Breast epithelium (tissue), 4 donors: ENCODE measurements at regions not wholly inside any gene's neighbourhood (a gene's known extent, or its start where the extent isn't known, plus 50 kb on each side); places are given as distances from the start of the nearest gene placed in this dataset.

Experiments used
- DNase-seq, 2 donors: peaks; one replicate each; pipeline ENCODE4 v3.0.0-alpha.2; 2019; ENCODE audit warnings: low spot score in 2 of 2
- H3K27ac ChIP-seq, 2 donors: fragments of 200-600 bp; sonication (generic) in 1 of 2; one replicate each; pipeline ENCODE4 v1.5.1; 2016 to 2019; ENCODE audit warnings: mild to moderate bottlenecking in 1 of 2
- H3K27me3 ChIP-seq, 2 donors: fragments of 200-600 bp; sonication (generic) in 1 of 2; one replicate each; pipeline versions ENCODE4 v1.5.1 to v1.6.0; 2017 to 2019; ENCODE audit warnings: control low read depth in 1 of 2, mild to moderate bottlenecking in 1 of 2
- H3K36me3 ChIP-seq: fragments of 200-600 bp; one replicate; pipeline ENCODE4 v1.5.1; 2019
- H3K4me1 ChIP-seq, 2 donors: fragments of 200-600 bp; sonication (generic); one replicate each; pipeline ENCODE4 v1.5.1; 2016 to 2019; ENCODE audit warnings: control low read depth in 1 of 2
- H3K4me3 ChIP-seq, 3 donors: fragments of 200-600 bp; sonication (generic); 1 replicate in 2 of 3; 2 replicates in 1 of 3; pipeline ENCODE4 v1.5.1; 2016 to 2019; ENCODE audit warnings: mild to moderate bottlenecking in 3 of 3, moderate library complexity in 2 of 3
- H3K9me3 ChIP-seq, 2 donors: fragments of 200-600 bp; sonication (generic) in 1 of 2; one replicate each; pipeline ENCODE4 v1.5.1; 2016 to 2019; ENCODE audit warnings: control low read depth in 1 of 2
- POLR2A ChIP-seq: fragments of 450-650 bp; IDR thresholded peaks from one replicate; pipeline ENCODE4 v1.6.1; 2016; ENCODE audit warnings: antibody characterized with exemption, mild to moderate bottlenecking, moderate library complexity
- POLR2AphosphoS5 ChIP-seq, 3 donors: sonication (generic); formaldehyde crosslinking; IDR thresholded peaks; one replicate each; pipeline ENCODE4 v1.6.1; 2017; ENCODE audit warnings: antibody characterized with exemption in 3 of 3
- intact Hi-C: fragments of 100-400 bp; cut with DNase I; formaldehyde crosslinking; loops from one replicate; pipeline ENCODE4 v1.15.1; 2023; ENCODE audit warnings: low total_unique reads
- TF ChIP-seq, protein P1 (sequence below), 3 donors: fragments of 450-650 bp; IDR thresholded peaks; one replicate each; pipeline ENCODE4 v1.5.1; 2016 to 2017; ENCODE audit warnings: antibody characterized with exemption in 3 of 3, mild to moderate bottlenecking in 3 of 3, moderate library complexity in 3 of 3

DNA sequence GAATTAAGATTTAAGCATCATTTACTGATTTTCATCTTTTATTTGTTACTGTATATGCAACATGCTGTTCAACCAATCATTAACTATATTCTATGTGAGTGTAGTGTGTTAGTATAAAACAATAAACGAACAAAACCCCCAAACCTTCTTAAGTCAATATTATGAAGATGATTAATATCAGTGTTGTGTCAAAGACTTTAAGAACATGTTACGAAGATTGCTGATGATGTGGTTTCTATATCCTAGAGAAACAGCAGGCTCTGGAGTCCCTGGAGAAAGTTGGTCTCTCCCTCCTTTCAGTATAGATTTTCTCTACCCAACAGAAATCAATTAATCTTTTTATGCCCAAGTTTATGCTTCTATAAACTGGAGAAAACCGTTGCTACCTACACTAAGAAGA lies 393.8 kb upstream of the HSF2 start:
- Histone ChIP-seq H3K36me3 (no peaks in the 10 kb centered on the region), H3K4me3 (no peak overlapping the region), H3K4me1 (no peaks in the 10 kb centered on the region), H3K27ac (no peak overlapping the region), H3K9me3 (no peaks in the 10 kb centered on the region), H3K27me3 (no peaks in the 10 kb centered on the region)
- TF ChIP-seq POLR2AphosphoS5 (IDR thresholded peaks at IDR 0.05) (no peak), POLR2A (no peak)
- TF ChIP-seq, protein P1, sequence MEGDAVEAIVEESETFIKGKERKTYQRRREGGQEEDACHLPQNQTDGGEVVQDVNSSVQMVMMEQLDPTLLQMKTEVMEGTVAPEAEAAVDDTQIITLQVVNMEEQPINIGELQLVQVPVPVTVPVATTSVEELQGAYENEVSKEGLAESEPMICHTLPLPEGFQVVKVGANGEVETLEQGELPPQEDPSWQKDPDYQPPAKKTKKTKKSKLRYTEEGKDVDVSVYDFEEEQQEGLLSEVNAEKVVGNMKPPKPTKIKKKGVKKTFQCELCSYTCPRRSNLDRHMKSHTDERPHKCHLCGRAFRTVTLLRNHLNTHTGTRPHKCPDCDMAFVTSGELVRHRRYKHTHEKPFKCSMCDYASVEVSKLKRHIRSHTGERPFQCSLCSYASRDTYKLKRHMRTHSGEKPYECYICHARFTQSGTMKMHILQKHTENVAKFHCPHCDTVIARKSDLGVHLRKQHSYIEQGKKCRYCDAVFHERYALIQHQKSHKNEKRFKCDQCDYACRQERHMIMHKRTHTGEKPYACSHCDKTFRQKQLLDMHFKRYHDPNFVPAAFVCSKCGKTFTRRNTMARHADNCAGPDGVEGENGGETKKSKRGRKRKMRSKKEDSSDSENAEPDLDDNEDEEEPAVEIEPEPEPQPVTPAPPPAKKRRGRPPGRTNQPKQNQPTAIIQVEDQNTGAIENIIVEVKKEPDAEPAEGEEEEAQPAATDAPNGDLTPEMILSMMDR (IDR thresholded peaks at IDR 0.05): no peak
- intact Hi-C loops: no loop called here
- no peak for DNase-seq

- Histone ChIP-seq H3K4me3 (no peak overlapping the region), H3K4me1 (no peaks in the 10 kb centered on the region), H3K9me3 (no peaks in the 10 kb centered on the region), H3K27me3 (no peaks in the 10 kb centered on the region), H3K36me3 (no peaks in the 10 kb centered on the region), H3K27ac (no peak overlapping the region)
- intact Hi-C loops: no loop called here
- no peak for DNase-seq
- TF ChIP-seq POLR2A: no peak
These were observed 392.1 kb upstream of the HSF2 start for GRCh38 chr6:122007339-122007738.

- Histone ChIP-seq H3K4me1 (no peaks in the 10 kb centered on the region), H3K36me3 (no peaks in the 10 kb centered on the region), H3K27ac (no peak overlapping the region), H3K27me3 (no peaks in the 10 kb centered on the region), H3K9me3 (no peaks in the 10 kb centered on the region), H3K4me3 (no peak overlapping the region)
- TF ChIP-seq POLR2AphosphoS5 (IDR thresholded peaks at IDR 0.05): no peak
- TF ChIP-seq, protein P1 (IDR thresholded peaks at IDR 0.05): no peak
- TF ChIP-seq POLR2A: no peak
- intact Hi-C loops: no loop called here
- DNase-seq: no peak
These were observed 391.1 kb upstream of the HSF2 start for GRCh38 chr6:122008101-122008999.

DNA sequence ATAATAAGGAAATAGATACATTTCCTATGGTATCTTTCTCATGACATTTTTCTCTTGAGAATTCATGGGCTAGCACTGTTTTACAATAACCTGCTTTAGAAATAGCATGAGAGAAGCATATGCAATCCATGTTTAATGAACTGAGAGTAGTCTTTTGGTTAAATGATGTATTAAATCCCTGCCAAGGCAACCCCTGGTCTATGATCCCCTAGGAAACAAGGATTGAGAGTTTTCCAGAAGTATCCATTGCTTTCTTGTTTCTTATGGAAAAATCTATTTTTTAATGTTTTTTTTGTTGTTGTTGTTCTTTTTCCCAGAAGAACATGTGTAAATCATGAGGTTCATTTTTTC lies 390.5 kb upstream of the HSF2 start:
- no peak for DNase-seq
- no peak overlapping the region for H3K27ac ChIP-seq
- no peaks in the 10 kb centered on the region for H3K9me3 ChIP-seq
- no peaks in the 10 kb centered on the region for H3K27me3 ChIP-seq
- no peak overlapping the region for H3K4me3 ChIP-seq
- intact Hi-C loops: no loop called here
- H3K36me3 ChIP-seq: no peaks in the 10 kb centered on the region
- TF ChIP-seq, protein P1 (IDR thresholded peaks at IDR 0.05): no peak
- no peak for TF ChIP-seq POLR2A
- no peak for TF ChIP-seq POLR2AphosphoS5 (IDR thresholded peaks at IDR 0.05)
- H3K4me1 ChIP-seq: no peaks in the 10 kb centered on the region

GRCh38 chr6:122012578-122012977 lies 386.9 kb upstream of the HSF2 start:
- no peaks in the 10 kb centered on the region for H3K36me3 ChIP-seq
- no peaks in the 10 kb centered on the region for H3K4me1 ChIP-seq

More at GRCh38 chr6:122012578-122012977, 386.9 kb upstream of the HSF2 start:
- DNase-seq: no peak
- no peaks in the 10 kb centered on the region for H3K9me3 ChIP-seq
- H3K27me3 ChIP-seq: no peaks in the 10 kb centered on the region
- H3K4me3 ChIP-seq: no peak overlapping the region
- intact Hi-C loops: no loop called here
- no peak overlapping the region for H3K27ac ChIP-seq
- TF ChIP-seq POLR2AphosphoS5 (IDR thresholded peaks at IDR 0.05) (no peak), POLR2A (no peak)
- TF ChIP-seq, protein P1 (IDR thresholded peaks at IDR 0.05): no peak
